ENCODE measurements at regions not wholly inside any gene's neighbourhood (a gene's known extent, or its start where the extent isn't known, plus 50 kb on each side); places are given as distances from the start of the nearest gene placed in this dataset.

DNA sequence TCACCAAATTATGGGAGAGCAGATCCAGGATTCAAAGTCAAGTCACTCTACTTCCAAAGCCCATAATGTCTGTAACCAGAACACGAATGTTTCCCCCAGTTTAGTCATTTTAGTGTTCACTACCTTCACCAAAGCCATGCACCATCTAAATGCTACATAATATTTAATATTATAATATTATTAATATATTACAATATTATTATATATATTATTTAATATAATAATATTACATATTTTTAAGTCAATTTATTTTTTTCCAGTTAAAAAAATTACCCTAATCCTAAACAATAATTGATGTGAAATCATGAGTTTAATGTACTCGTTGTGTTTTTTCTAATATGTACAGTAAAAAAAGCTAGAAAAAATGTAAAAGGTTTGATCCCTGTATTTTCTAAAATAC lies 276.6 kb upstream of the TBL1XR1 start:
- DNase-seq (ENCODE audit: low read depth in 2 of 2): no peak

DNA sequence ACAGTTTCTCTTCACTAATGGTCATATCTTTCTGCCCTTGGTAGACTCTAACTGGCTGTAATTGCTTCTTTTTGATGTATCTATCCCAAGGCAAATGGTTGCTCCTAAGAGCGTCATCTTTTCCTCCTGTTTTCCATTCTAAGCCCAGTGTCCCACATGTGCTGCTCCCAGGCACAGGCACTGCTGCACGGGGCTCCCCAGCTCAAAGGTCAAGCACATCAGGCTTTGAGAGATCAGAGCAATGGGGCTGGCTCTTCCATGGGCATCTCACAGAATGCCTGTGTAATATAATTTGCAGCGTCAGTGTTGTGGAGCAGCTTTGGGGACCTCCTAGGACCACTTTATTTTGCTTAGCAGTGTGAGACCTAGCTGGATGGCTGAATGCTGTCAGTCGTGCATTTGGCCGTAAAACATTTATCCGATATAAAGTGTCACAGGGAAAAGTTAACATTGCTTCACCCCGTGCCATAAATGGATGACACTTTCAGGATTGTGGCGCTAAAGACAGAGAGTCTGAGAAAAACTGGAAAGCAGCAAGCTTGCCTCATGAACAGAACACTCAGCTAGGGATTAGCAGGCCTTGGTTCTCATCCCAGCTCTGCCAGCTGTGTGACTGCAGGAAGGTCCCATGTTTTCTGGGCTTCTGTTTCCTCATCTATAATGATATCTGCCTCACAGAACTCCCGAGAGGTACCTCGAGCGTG lies 277.5 kb upstream of the TBL1XR1 start:
- DNase-seq (ENCODE audit: low read depth in 2 of 2): no peak

DNA sequence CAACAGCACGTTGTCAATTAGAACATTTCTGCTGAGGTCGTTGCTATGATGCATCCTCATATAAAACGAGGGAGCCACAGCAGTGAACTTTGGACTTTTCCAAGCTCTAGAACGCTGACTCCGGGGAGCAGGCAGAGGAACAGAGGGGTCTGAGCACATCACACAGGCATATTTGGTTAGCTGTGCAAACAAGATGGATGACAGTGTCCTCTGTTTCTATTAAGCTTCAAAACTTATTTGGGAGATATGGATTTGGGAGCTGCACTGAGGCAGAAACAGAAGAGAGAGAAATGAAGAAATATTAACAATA lies 278.0 kb upstream of the TBL1XR1 start:
- DNase-seq (ENCODE audit: low read depth in 2 of 2): no peak

- no peak for DNase-seq (ENCODE audit: low read depth in 2 of 2)
Observed at GRCh38 chr3:177476495-177476894, 279.2 kb upstream of the TBL1XR1 start.

- DNase-seq (ENCODE audit: low read depth in 2 of 2): no peak
Observed at GRCh38 chr3:177476921-177477435, 279.7 kb upstream of the TBL1XR1 start.

DNA sequence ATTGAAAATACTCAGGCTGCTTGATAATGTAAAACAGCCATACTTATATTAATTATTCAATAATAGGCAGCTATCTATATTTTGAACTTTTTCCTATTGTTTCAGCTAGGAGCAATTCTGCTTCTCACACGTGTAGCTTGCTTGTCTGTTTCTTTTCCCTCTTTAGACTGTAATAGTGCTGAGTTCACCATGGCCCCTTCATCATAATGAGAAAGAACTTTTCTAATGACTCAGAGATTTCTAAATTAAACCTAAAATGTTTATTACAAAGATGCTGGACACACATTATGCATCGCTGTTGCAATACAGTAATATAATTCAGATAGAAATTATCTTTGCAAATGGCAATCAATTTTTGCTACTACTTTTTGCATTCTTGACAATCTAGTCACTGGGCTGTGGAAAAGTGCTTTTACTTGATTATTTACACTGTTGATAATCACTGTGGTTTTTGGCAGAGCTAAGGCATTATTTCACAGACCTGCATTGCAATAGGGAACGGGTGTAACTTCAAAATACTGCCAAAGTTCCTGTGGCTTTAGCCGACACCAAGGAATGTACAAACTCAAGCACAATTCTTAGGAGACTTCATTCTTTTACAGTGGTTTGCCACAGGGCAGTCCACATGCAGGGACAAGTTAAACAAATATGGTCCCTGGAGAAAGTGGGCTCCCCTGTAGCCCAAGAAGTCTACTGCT lies 281.0 kb upstream of the TBL1XR1 start:
- DNase-seq (ENCODE audit: low read depth in 2 of 2): peak; percentile 60 to 68

GRCh38 chr3:177479630-177480029 lies 282.3 kb upstream of the TBL1XR1 start:
- DNase-seq (ENCODE audit: low read depth in 2 of 2): no peak

DNA sequence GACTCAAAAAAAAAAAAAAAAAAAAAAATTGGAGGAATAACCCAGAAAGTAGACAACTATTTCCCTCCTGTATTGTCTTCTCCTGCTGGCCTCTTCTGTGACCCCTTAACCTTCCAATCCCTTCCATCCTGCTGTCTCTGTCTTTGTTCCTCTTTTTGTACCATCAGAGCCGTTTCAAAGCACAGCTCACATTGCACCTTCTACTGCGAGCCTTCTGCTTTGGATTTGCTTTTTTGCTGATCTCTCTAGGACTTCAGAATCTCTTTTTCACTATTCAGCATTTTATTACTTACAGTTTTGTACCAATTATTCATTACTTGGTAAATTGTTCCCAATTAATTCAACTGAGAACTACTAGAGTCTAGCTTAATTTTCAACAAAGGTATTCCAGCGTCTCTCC lies 284.0 kb upstream of the TBL1XR1 start:
- no peak for DNase-seq (ENCODE audit: low read depth in 2 of 2)

DNA sequence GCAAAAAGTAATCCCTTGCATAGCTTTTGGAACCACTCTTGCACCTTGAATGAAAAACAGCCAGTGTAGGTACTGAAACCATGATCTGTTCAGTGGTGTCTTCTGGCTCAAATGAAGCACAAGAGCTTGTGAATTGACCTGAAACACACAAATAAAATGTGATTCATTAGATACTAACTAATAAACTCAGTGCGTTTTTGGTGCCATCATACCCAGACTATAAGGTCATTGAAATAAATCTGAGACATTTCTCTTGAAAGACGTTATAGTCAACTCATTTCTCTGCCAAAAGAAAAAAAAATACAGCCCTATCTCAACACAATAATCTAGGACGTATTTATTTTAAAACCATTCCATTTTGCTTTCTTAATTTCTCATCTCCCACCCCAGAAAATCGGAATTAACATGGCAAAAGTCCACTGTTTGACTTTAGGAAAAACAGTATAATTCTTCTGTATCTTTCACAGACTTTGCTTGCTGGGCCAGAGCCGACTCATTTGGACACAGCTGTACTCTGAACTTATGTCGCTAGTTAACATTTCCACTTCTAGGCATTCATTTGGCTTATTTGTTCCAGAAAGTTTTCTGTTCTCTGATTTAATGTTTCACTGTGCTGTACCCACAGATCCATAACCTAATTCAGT lies 284.9 kb upstream of the TBL1XR1 start:
- DNase-seq (ENCODE audit: low read depth in 2 of 2): no peak

DNA sequence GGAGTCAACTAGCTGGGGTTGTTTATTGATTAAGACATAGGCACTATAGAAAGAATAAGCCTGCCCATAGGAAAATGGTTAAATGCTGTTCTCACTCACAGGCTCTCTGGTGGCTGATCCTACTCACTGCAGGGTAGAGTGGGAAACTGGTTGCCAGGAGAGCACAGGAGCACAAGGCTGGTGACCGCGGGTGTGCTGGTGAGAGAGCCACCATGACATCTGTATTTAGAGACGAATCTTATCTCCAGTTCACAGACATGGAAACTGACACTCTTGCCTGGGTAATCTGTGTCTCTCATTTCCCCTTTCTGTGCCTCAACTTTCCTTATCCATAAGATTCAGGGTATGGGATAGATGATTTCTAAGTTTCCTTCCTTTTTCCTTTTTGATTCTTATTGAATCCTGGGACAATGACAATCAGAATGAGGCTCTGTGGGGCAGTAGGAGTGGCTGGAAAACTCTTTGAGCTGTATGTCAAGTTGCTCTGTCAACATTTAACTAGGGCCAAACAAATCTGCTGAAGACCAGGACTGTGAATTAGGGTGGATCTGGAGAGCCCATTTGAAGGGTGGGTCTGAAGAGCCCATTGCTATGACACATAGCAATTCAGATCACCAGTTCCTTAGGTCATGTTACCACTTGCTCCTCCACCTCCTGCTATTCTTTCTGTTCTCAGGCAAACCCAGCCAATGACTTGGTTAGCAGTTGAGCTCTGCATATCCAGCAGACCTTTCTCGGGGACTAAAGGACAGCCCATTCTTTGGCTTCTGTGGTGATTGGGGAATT lies 286.1 kb upstream of the TBL1XR1 start:
- peak in 1 of 2 donors; percentile 45 for DNase-seq (ENCODE audit: low read depth in 2 of 2)

DNA sequence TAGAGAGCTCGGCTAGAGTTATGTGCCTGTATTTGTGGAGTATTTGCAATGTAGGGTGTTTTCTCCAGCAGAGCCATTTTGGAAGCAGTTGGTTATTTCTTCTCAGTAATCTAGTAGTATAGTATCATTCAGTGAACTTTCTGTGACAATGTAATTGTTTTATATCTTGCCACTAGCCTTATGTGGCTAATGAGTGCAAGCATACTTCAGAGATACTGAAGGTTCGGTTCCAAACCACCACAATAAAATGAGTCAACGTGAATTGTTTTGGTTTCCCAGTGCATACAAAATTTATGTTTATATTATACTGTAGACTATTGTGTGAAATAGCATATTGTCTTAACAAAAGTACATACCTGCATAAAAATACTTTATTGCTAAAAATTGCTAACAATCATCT lies 286.9 kb upstream of the TBL1XR1 start:
- no peak for DNase-seq (ENCODE audit: low read depth in 2 of 2)

- no peak for DNase-seq (ENCODE audit: low read depth in 2 of 2)
Observed at GRCh38 chr3:177484926-177485325, 287.6 kb upstream of the TBL1XR1 start.

- no peak for DNase-seq (ENCODE audit: low read depth in 2 of 2)
Observed at GRCh38 chr3:177487635-177488186, 290.4 kb upstream of the TBL1XR1 start.

- no peak for DNase-seq (ENCODE audit: low read depth in 2 of 2)
Observed at GRCh38 chr3:177488740-177489139, 291.5 kb upstream of the TBL1XR1 start.

DNA sequence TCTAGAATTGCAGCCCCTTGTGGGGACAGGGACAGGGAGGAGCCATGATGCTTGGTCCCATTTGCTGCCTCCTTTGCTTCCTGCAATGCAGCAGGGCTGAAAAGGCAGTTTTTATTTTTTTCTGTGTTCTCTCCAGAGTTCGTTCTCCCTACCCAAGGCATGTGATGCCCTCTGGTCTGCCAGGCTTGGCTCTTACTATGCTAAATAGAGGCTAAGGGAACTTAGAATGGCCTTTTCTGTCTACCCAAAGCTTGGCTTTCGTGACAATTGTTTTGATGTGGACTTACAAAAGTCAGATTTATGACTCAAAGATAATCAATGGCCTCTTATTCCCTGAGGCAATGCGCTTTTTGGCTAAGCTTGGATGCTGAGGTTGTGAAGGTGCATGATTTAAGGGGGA lies 293.3 kb upstream of the TBL1XR1 start:
- no peak for DNase-seq (ENCODE audit: low read depth in 2 of 2)

DNA sequence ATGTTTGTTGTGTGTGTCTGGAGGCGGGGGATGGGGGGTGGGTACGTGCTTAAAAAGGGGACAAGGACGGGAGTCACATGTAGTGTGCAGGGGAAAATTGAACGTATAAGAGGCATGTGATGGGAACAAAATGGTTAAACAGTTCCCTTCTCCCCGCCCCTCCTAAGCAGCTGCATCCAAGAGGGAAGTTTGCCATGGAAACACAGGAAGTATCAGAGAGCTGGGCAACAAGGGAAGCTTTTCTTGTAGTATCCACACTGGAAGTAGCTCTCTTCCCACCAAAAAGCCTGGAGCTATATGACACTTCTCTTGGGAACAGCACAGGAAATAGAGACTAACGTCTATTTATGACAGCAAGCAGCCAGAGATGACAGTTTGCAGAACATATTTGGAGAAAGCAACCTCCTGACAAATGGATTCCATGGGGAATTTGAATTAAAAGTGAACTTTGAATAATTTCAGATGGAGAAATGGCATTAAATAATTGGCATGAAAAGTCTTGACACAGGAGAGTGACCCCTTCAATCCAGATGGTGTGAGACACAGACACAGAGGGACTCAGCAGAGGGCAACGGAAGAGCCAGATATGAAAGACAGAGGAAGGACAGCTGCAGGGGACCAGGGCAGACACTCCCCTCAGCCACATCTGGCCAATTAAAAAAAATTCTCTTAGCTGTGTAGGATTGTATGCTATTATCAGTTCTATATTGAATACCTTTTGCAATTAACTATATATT lies 294.2 kb upstream of the TBL1XR1 start:
- DNase-seq (ENCODE audit: low read depth in 2 of 2): peak; percentile 59 to 78

DNA sequence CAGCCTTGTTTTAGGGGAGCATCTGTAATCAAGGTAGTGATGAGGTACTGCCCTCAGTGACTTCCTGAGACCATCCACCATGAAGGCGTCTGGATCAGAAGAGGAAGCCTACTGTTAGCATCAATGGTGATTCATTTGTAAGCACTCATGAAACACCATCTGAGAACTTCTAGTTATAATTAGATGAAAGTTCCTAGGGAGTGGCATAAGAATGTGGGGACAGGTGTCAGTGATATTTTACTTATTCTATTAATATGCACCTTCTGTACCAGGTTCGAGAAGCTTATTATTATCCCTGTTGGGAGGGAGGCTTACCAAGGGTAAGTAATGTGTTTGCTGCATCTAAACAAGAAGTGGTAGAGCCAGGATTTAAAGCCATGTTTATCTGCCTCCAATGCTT lies 295.8 kb upstream of the TBL1XR1 start:
- no peak for DNase-seq (ENCODE audit: low read depth in 2 of 2)

DNA sequence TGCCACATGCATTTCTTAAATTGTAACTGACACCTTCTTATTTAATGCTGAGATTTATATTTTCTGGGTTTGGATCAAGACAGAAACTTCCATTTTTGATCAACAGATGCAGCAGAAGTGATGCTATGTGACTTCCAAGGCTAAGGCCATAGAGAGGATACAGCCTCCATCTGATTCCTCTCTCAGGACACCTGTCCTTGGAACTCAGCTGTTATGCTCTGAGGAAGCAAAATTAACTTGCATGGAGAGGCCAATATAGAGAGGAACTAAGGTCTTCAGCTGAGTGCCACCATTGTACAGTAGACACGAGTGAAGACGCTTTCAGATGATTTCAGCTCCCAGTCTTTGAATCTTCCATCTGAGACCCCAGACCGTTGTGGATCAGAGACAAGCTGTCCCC lies 296.9 kb upstream of the TBL1XR1 start:
- DNase-seq (ENCODE audit: low read depth in 2 of 2): no peak

- no peak for DNase-seq (ENCODE audit: low read depth in 2 of 2)
Observed at GRCh38 chr3:177495566-177495965, 298.3 kb upstream of the TBL1XR1 start.

DNA sequence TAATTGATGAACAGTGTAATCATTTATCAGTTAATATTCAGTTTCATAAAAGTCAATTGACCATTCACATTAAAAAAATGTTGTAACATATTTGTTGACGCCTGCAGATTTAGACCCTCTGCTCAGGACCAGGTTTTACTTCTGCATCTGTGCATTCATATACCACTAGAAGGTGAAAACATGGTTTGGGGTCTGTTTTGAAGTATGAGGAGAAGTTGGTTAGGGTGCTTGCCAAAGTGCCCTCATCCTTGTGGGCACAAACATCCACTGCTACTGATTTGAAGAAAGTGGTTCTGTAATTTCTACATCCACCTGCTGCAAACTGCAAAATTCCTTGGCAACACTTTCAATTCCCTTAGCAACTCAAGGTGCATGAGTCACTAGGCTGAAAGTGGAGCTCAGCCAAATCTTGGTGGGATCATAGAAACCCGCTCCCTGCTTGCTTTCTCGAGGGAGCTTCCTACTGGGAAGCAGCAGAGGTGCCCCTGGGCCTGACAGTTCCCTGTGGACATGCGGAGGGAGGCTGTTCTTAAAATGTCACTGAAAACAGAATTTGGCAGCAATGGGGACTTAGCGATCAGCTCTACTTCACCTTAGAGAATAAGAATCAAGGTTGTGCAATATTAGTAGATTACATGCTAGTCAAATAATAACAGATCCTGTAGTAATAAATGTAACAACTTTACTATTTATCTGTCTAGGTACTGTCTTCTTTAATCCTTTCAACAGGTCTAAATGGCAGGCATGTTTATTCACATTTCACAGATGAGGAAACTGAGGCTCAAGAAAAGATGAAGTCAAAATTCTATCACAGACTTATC lies 301.0 kb upstream of the TBL1XR1 start:
- peak in 1 of 2 donors; percentile 46 for DNase-seq (ENCODE audit: low read depth in 2 of 2)

Data from lung microvascular endothelial cell (primary cell).